Nephron progenitor cell (in vitro differentiated cells): ENCODE measurements at regions not wholly inside any gene's neighbourhood (a gene's known extent, or its start where the extent isn't known, plus 50 kb on each side); places are given as distances from the start of the nearest gene placed in this dataset.

ENCODE experiments used
- DNase-seq: peaks from one replicate; pipeline ENCODE4 v3.0.0; 2021
- H3K27ac Mint-ChIP-seq: 2 replicates; pipeline ENCODE4 v1.8.0; 2021; ENCODE audit warnings: mild to moderate bottlenecking, moderate library complexity, mixed read lengths
- H3K27me3 Mint-ChIP-seq: 2 replicates; pipeline ENCODE4 v1.8.0; 2021; ENCODE audit warnings: mild to moderate bottlenecking, low read depth, mixed read lengths; ENCODE audit not compliant: poor library complexity
- H3K36me3 Mint-ChIP-seq: 2 replicates; pipeline ENCODE4 v1.8.0; 2021; ENCODE audit warnings: low read depth, mixed read lengths
- H3K4me1 Mint-ChIP-seq: 2 replicates; pipeline ENCODE4 v1.8.0; 2021; ENCODE audit warnings: mixed read lengths
- H3K4me3 Mint-ChIP-seq: 2 replicates; pipeline ENCODE4 v1.8.0; 2021; ENCODE audit warnings: mild to moderate bottlenecking, moderate library complexity, mixed read lengths
- H3K9me3 Mint-ChIP-seq: 2 replicates; pipeline ENCODE4 v1.8.0; 2021; ENCODE audit warnings: mild to moderate bottlenecking, moderate library complexity, mixed read lengths
- TF ChIP-seq, protein P1 (sequence below): fragments of 200-600 bp; sonication (generic); IDR thresholded peaks from 2 replicates; pipeline ENCODE4 v1.5.0; 2021; ENCODE audit warnings: antibody characterized with exemption

DNA sequence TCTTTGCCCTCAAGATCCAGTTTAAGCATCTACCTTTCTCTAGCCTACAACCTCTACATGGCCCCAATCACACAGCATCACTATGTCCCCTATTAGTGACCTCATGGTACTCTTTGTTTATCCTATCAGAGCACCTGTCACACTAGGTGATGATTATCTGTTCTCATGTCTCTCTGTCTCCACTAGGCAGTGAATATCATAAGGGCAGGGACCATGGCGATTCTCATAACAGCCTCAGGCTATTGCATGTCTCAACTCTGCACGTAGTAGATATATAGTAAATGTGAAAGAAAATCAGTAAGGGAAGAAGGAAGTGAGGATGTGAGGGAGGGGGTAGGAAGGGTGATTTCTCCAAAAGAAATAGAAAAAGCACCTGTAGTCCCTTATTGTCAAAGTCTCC lies 311.0 kb downstream of the NSG2 start:
- peaks cover under 1% of the 10 kb centered on the region for H3K36me3 Mint-ChIP-seq
- TF ChIP-seq, protein P1, sequence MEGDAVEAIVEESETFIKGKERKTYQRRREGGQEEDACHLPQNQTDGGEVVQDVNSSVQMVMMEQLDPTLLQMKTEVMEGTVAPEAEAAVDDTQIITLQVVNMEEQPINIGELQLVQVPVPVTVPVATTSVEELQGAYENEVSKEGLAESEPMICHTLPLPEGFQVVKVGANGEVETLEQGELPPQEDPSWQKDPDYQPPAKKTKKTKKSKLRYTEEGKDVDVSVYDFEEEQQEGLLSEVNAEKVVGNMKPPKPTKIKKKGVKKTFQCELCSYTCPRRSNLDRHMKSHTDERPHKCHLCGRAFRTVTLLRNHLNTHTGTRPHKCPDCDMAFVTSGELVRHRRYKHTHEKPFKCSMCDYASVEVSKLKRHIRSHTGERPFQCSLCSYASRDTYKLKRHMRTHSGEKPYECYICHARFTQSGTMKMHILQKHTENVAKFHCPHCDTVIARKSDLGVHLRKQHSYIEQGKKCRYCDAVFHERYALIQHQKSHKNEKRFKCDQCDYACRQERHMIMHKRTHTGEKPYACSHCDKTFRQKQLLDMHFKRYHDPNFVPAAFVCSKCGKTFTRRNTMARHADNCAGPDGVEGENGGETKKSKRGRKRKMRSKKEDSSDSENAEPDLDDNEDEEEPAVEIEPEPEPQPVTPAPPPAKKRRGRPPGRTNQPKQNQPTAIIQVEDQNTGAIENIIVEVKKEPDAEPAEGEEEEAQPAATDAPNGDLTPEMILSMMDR: no peak
- no peak overlapping the region for H3K4me3 Mint-ChIP-seq
- no peak for DNase-seq
- H3K9me3 Mint-ChIP-seq: peaks cover under 1% of the 10 kb centered on the region
- peaks cover 7% of the 10 kb centered on the region for H3K27me3 Mint-ChIP-seq
- no peak overlapping the region for H3K27ac Mint-ChIP-seq
- H3K4me1 Mint-ChIP-seq: peaks cover 18% of the 10 kb centered on the region

DNA sequence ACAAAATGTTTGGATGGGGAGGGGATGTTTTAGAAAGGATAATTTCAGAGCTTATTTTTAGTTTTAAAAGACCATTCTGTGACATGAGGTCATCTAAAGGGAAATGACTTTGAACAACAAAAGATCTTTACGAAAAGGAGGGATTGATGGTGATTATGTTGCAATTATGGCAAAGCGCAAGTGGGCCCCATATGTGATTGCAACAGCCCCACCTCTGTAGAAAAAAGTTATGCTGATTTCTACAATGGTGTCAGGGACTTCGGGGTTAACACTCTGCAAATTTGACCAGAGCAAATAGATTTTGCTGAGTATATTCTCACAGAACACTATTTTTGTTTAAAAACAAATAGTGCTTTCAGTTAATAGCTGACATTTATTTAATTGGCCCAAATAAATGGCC lies 312.8 kb downstream of the NSG2 start:
- no peak overlapping the region for H3K27ac Mint-ChIP-seq
- H3K36me3 Mint-ChIP-seq: peaks cover 5% of the 10 kb centered on the region
- TF ChIP-seq, protein P1: no peak

DNA sequence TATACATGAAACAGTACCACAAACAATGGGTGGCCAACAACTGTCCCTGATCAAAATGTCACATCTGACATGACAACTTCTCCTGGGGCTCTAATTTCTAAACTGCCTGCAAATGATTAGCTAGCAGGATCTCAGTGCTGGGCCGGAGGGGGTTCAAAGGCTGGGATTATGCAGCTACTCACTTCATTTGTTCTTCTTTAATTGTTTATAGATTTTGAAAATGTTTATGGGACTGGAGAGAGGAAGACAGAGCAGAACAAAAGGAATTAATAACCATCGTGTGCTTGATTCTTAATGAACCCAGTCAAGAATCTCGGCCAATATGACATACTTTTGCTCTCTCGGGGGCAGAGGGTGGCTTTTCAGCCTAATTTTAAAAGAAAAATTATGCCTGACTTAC lies 313.6 kb downstream of the NSG2 start:
- peaks cover 13% of the 10 kb centered on the region for H3K9me3 Mint-ChIP-seq
- H3K27me3 Mint-ChIP-seq: peaks cover 7% of the 10 kb centered on the region
- H3K36me3 Mint-ChIP-seq: peaks cover 5% of the 10 kb centered on the region

More for the DNA sequence above, 312.8 kb downstream of the NSG2 start:
- H3K4me1 Mint-ChIP-seq: peaks cover 18% of the 10 kb centered on the region
- peaks cover 13% of the 10 kb centered on the region for H3K9me3 Mint-ChIP-seq
- H3K4me3 Mint-ChIP-seq: no peak overlapping the region
- H3K27me3 Mint-ChIP-seq: peaks cover 7% of the 10 kb centered on the region
- no peak for DNase-seq

DNA sequence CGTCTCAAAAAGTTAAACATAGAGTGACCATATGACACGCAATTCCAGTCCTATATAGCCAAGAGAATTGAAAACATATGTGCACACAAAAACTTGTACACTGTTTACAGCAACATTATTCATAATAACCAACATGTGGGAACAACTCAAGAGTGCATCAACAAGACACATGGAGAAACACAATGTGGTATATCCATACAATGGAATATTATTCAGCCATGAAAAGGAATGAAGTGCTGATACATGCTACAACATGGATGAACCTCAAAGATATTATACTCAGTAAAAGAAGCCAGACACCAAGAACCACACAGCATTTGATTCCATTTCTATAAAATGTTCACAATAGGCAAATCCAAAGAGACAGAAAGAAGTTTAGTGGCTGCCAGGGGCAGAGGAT lies 317.0 kb downstream of the NSG2 start:
- peaks cover 5% of the 10 kb centered on the region for H3K36me3 Mint-ChIP-seq
- TF ChIP-seq, protein P1: no peak
- H3K4me1 Mint-ChIP-seq: peaks cover 18% of the 10 kb centered on the region

More for the DNA sequence above, 313.6 kb downstream of the NSG2 start:
- no peak overlapping the region for H3K4me3 Mint-ChIP-seq
- H3K4me1 Mint-ChIP-seq: peaks cover 18% of the 10 kb centered on the region
- H3K27ac Mint-ChIP-seq: no peak overlapping the region
- no peak for DNase-seq
- TF ChIP-seq, protein P1: no peak

DNA sequence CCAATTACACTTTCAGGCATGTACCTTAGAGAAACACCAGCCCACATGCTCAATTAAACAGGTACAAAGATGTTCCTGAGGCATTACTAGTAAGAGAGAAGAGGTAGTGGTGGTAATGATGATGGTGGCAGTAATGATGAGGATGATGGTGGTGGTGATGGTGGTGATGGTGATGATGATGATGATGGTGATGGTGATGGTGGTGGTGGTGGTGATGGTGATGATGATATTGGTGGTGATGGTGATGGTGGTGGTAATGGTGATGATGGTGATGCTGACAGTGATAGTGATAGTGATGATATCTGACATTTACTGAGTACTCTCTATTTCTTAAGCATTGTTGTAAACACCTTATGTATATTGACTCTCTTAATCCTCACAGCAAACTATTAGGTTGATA lies 318.4 kb downstream of the NSG2 start:
- peaks cover 12% of the 10 kb centered on the region for H3K4me1 Mint-ChIP-seq
- H3K9me3 Mint-ChIP-seq: peaks cover 13% of the 10 kb centered on the region
- H3K27ac Mint-ChIP-seq: no peak overlapping the region
- H3K4me3 Mint-ChIP-seq: no peak overlapping the region
- TF ChIP-seq, protein P1: no peak
- H3K27me3 Mint-ChIP-seq: peaks cover 4% of the 10 kb centered on the region
- peaks cover 5% of the 10 kb centered on the region for H3K36me3 Mint-ChIP-seq
- no peak for DNase-seq

More for the DNA sequence above, 317.0 kb downstream of the NSG2 start:
- Mint-ChIP-seq H3K27me3 (peaks cover 7% of the 10 kb centered on the region), H3K9me3 (peaks cover 13% of the 10 kb centered on the region), H3K4me3 (no peak overlapping the region), H3K27ac (no peak overlapping the region)
- DNase-seq: no peak

DNA sequence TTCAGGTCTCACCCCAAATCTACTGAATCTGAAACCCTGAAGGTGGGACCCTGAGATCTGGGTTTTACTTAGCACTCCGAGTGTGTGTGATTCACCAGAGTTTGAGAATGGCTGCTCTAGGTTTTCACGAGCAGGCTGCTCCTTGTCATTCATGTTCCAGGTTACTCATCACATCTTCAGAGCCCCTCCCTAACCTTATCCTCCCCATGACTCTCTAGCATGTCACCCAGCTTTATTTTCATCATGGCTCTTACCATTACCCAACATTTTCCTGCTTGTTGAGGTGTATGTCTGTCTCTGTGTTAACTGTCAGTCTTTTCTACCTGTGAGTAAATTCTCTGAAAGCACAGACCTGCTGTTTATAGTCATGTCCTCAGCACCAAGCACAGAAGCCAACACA lies 319.2 kb downstream of the NSG2 start:
- peaks cover 13% of the 10 kb centered on the region for H3K9me3 Mint-ChIP-seq
- no peak overlapping the region for H3K4me3 Mint-ChIP-seq
- DNase-seq: no peak
- H3K36me3 Mint-ChIP-seq: peaks cover 5% of the 10 kb centered on the region
- no peak overlapping the region for H3K27ac Mint-ChIP-seq
- peaks cover 4% of the 10 kb centered on the region for H3K27me3 Mint-ChIP-seq
- H3K4me1 Mint-ChIP-seq: peaks cover 4% of the 10 kb centered on the region
- TF ChIP-seq, protein P1: no peak
